ENCODE measurements at regions not wholly inside any gene's neighbourhood (a gene's known extent, or its start where the extent isn't known, plus 50 kb on each side); places are given as distances from the start of the nearest gene placed in this dataset.

DNA sequence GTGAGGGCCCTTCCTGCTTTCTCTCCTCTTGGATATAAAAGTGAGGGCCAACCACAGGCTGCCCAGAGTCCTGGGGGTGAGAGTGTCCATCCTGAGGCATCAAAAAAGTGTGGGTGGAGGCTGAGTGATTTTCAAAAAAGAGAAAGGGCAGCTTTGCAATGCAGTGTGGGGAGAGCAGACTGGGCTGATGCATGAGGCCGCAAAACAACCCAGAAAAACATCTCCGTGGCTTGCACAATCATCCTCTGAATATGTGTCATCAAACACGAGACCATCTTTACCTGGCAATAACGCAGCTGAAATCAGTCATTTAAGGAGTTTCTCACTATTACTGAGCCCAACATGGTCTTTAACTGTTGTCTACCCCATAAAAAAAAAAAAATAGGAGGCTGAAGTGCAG, 191.2 kb upstream of the SOX4 start:
- TF ChIP-seq, protein P1, sequence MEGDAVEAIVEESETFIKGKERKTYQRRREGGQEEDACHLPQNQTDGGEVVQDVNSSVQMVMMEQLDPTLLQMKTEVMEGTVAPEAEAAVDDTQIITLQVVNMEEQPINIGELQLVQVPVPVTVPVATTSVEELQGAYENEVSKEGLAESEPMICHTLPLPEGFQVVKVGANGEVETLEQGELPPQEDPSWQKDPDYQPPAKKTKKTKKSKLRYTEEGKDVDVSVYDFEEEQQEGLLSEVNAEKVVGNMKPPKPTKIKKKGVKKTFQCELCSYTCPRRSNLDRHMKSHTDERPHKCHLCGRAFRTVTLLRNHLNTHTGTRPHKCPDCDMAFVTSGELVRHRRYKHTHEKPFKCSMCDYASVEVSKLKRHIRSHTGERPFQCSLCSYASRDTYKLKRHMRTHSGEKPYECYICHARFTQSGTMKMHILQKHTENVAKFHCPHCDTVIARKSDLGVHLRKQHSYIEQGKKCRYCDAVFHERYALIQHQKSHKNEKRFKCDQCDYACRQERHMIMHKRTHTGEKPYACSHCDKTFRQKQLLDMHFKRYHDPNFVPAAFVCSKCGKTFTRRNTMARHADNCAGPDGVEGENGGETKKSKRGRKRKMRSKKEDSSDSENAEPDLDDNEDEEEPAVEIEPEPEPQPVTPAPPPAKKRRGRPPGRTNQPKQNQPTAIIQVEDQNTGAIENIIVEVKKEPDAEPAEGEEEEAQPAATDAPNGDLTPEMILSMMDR (IDR thresholded peaks at IDR 0.05), result no peak
- no peak for TF ChIP-seq POLR2A (IDR thresholded peaks at IDR 0.05)
